Stimulated activated effector memory CD8-positive, alpha-beta T cell treated with anti-CD3 and anti-CD28 coated beads, Interleukin-12 subunit alpha, Interleukin-12 subunit beta, amount 100 ng/mL, for 72 hours (primary cell): ENCODE measurements at regions not wholly inside any gene's neighbourhood (a gene's known extent, or its start where the extent isn't known, plus 50 kb on each side); places are given as distances from the start of the nearest gene placed in this dataset.

ENCODE experiments used
- ATAC-seq: fragments of 150-1000 bp; cut with Tn5 transposase; 2 replicates; pipeline ENCODE4 v1.10.0; 2021
- DNase-seq, 2 donors: peaks; one replicate each; pipeline ENCODE4 v3.0.0; 2021 to 2022; ENCODE audit warnings: low spot score in 2 of 2
- H3K27ac Mint-ChIP-seq: one replicate; pipeline ENCODE4 v1.8.0; 2022; ENCODE audit warnings: mild to moderate bottlenecking, mixed read lengths
- H3K36me3 Mint-ChIP-seq: one replicate; pipeline ENCODE4 v1.8.0; 2022; ENCODE audit warnings: mild to moderate bottlenecking, mixed read lengths
- H3K4me1 Mint-ChIP-seq: one replicate; pipeline ENCODE4 v1.8.0; 2022; ENCODE audit warnings: mixed read lengths
- H3K4me3 Mint-ChIP-seq: one replicate; pipeline ENCODE4 v1.8.0; 2022; ENCODE audit warnings: mild to moderate bottlenecking, mixed read lengths
- H3K9me3 Mint-ChIP-seq: one replicate; pipeline ENCODE4 v1.8.0; 2022; ENCODE audit warnings: mixed read lengths

DNA sequence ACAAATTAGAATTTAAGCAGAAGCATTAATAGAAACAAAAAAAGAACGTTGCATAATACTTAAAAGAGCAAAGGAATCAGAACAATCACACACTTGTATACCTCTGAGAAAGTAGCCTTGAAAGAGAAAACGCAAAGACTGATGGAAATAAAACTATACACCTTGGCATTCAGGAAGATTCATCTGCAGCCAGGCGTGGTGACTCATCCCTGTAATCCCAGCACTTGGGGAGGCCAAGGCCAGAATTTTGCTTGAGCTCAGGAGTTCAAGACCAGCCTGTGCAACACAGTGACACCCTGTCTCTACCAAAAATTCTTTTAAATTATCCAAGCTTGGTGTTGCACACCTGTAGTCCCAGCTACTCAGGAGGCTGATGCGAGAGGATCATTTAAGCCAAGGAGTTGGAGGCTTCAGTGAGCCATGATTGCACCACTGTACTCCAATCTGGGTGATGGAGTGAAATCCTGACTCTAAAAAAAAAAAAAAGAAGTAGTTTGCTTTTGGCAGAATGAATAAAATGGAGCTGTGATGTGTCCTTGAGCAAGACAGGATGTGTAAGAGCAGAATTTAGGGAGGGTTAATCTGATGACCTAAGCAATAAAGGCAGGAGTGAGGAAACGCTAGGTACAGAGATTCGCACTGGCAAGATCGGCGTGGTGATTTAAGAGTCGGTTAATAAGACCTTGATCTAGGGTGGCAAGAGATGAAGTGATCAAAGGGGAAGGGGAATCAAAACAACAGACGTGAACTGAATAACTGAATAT, 75.8 kb upstream of the NRP1 start:
- H3K4me3 Mint-ChIP-seq, result no peak overlapping the region
- H3K36me3 Mint-ChIP-seq, result no peaks in the 10 kb centered on the region
- no peak overlapping the region for H3K27ac Mint-ChIP-seq
- no peaks in the 10 kb centered on the region for H3K4me1 Mint-ChIP-seq
- DNase-seq, result no peak
- ATAC-seq, result no peak
- H3K9me3 Mint-ChIP-seq, result peaks cover 4% of the 10 kb centered on the region

GRCh38 chr10:33406596-33406995, 72.1 kb upstream of the NRP1 start:
- Mint-ChIP-seq H3K36me3 (no peaks in the 10 kb centered on the region), H3K9me3 (peaks cover 4% of the 10 kb centered on the region), H3K27ac (no peak overlapping the region), H3K4me3 (no peak overlapping the region), H3K4me1 (no peaks in the 10 kb centered on the region)
- no peak for DNase-seq
- no peak for ATAC-seq

DNA sequence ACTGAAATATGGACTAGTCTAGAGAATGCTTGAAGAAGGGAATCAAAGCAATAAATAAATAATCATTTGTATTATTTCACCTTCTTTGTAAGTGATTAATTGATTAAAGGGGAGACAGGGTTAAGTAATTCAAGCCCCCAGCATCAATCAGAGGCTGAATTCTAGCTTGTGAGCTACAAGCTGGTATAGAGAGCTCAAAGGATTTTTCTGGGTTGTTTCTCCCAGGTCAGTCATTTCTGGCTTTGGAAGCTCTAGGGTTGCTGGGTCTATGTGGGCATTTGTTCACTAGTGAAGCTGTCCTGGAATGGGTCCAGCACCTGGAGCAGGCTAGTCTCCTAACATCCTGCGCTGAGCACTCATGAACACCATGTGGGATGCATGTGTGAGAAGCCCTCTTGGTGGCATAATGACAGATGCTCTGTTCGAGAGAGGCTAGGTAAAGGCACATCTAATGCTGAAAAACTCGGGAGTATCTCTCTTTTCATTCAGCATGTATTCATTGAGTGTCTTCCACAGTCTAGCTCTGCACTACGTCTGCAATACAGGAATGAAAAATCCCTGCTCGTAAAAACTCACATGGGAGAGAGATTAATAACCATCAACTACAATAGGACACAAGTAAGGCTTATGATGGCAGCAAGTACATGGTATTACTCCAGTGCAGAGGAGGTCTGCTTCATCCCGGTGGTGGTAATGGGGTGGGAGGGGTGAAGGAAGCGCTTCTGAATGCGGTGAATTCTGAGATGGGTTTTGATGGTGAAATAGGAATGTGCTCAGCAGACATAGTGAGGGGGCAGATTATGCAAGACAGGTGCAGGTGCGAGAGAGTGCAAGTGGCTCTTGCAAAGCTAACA, 68.0 kb upstream of the NRP1 start:
- Mint-ChIP-seq H3K4me3 (no peak overlapping the region), H3K9me3 (peaks cover 7% of the 10 kb centered on the region), H3K36me3 (no peaks in the 10 kb centered on the region), H3K4me1 (no peaks in the 10 kb centered on the region), H3K27ac (no peak overlapping the region)
- ATAC-seq, result no peak
- DNase-seq, result no peak

DNA sequence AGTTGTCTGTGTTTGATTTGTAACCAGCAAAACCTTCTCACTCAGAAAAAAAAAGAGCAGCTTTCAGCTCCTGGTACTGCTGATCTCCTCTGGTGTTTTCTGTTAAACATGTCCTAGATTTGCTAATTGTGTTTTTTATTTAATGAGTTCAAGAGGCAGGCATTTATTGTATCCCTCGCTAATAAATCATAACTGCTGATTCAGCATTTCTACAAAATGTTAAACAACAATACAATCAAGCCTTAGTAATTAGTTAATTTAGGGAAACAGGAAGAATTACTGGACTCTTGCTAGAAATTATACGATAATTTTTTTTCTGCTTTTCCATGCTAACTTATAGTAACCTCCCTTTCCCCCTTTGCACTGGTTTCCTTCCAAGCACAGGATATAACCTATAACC, 66.8 kb upstream of the NRP1 start:
- DNase-seq, result no peak
- Mint-ChIP-seq H3K4me3 (no peak overlapping the region), H3K27ac (no peak overlapping the region), H3K9me3 (peaks cover 3% of the 10 kb centered on the region), H3K4me1 (no peaks in the 10 kb centered on the region), H3K36me3 (no peaks in the 10 kb centered on the region)
- ATAC-seq, result no peak

- DNase-seq (no peak), ATAC-seq (no peak)
- Mint-ChIP-seq H3K9me3 (peaks cover 3% of the 10 kb centered on the region), H3K36me3 (no peaks in the 10 kb centered on the region), H3K4me3 (no peak overlapping the region), H3K4me1 (no peaks in the 10 kb centered on the region), H3K27ac (no peak overlapping the region)
Measured at GRCh38 chr10:33398796-33399195, 64.3 kb upstream of the NRP1 start.

GRCh38 chr10:33396938-33397337, 62.5 kb upstream of the NRP1 start:
- H3K9me3 Mint-ChIP-seq, result peaks cover 3% of the 10 kb centered on the region
- H3K4me3 Mint-ChIP-seq, result no peak overlapping the region
- no peaks in the 10 kb centered on the region for H3K4me1 Mint-ChIP-seq
- no peak overlapping the region for H3K27ac Mint-ChIP-seq
- ATAC-seq (no peak), DNase-seq (no peak)
- no peaks in the 10 kb centered on the region for H3K36me3 Mint-ChIP-seq

DNA sequence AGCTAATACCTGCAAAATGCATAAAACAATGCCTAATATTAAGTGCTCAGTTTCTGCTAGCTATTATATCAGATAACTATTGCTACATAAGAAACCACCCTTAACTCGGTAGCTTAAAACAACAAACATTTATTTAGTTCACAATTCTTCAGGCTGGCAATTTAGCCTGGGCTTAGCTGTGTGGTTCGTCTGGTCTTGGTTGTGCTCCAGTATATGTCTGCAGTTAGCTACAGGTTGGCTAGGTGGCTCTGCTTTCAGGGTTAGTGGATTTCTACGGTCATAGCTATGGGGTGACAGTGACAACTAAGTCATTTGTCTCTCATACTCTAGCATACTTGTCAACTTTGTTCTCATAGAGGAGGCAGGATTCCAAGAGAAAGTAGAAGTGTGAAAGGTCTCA, 61.8 kb upstream of the NRP1 start:
- H3K4me3 Mint-ChIP-seq, result no peak overlapping the region
- DNase-seq (no peak), ATAC-seq (no peak)
- H3K9me3 Mint-ChIP-seq, result peaks cover 3% of the 10 kb centered on the region
- no peaks in the 10 kb centered on the region for H3K36me3 Mint-ChIP-seq
- H3K27ac Mint-ChIP-seq, result no peak overlapping the region
- H3K4me1 Mint-ChIP-seq, result no peaks in the 10 kb centered on the region

- H3K27ac Mint-ChIP-seq, result no peak overlapping the region
- H3K9me3 Mint-ChIP-seq, result peaks cover 3% of the 10 kb centered on the region
- no peaks in the 10 kb centered on the region for H3K4me1 Mint-ChIP-seq
- DNase-seq (no peak), ATAC-seq (no peak)
- no peaks in the 10 kb centered on the region for H3K36me3 Mint-ChIP-seq
- no peak overlapping the region for H3K4me3 Mint-ChIP-seq
Measured at GRCh38 chr10:33395201-33395600, 60.7 kb upstream of the NRP1 start.

DNA sequence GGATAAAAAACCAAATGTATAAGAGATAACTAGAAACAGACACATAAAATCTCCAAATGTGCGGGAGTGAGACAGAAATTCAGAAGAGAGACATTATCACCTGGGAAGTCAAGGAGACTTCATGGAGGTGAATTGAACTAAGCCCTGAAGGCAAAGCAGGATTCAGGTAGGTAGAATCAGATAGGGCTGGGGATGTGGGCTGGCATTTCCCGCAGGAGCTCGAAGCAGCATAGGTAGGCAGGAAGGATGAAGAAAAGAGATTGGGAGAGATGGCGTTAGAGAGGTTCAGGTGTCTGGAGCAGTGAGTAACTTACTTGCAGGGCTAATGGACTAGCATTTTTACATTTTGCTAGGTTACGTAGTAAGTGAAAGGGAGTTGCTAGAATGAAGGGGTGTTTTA, 58.2 kb upstream of the NRP1 start:
- Mint-ChIP-seq H3K4me1 (no peaks in the 10 kb centered on the region), H3K27ac (no peak overlapping the region), H3K9me3 (peaks cover 2% of the 10 kb centered on the region), H3K4me3 (no peak overlapping the region), H3K36me3 (no peaks in the 10 kb centered on the region)
- ATAC-seq, result no peak
- no peak for DNase-seq

- Mint-ChIP-seq H3K27ac (no peak overlapping the region), H3K4me1 (no peaks in the 10 kb centered on the region), H3K36me3 (no peaks in the 10 kb centered on the region), H3K4me3 (no peak overlapping the region), H3K9me3 (no peaks in the 10 kb centered on the region)
- DNase-seq, result no peak
- ATAC-seq, result no peak
Measured at GRCh38 chr10:33391611-33392465, 57.4 kb upstream of the NRP1 start.

DNA sequence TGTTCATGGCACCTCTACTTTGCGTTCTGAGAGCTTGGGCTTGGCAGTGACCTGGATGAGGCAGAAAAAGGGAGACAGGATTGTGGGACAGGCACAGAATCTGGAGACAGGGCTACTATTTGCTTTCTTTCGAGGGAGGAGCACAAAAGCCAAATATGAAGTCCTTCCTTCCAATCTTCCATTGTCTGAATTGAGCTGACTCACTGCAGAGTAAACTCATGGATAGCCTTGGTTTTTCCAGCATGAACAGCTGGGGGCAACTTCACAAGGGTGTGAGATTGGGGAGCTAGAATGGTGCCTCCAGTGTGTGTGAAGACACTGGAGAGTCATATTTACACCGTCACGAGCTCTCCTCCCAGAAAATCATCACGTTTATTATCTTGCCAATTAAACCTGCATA, 55.6 kb upstream of the NRP1 start:
- Mint-ChIP-seq H3K4me1 (no peaks in the 10 kb centered on the region), H3K36me3 (no peaks in the 10 kb centered on the region), H3K9me3 (no peaks in the 10 kb centered on the region), H3K27ac (no peak overlapping the region), H3K4me3 (no peak overlapping the region)
- no peak for ATAC-seq
- no peak for DNase-seq

GRCh38 chr10:33388785-33389184, 54.3 kb upstream of the NRP1 start:
- no peak overlapping the region for H3K4me3 Mint-ChIP-seq
- no peaks in the 10 kb centered on the region for H3K4me1 Mint-ChIP-seq
- DNase-seq, result no peak
- H3K9me3 Mint-ChIP-seq, result no peaks in the 10 kb centered on the region
- no peaks in the 10 kb centered on the region for H3K36me3 Mint-ChIP-seq
- ATAC-seq, result no peak
- no peak overlapping the region for H3K27ac Mint-ChIP-seq

GRCh38 chr10:33388382-33388781, 53.9 kb upstream of the NRP1 start:
- ATAC-seq (no peak), DNase-seq (no peak)
- H3K4me3 Mint-ChIP-seq, result no peak overlapping the region
- no peaks in the 10 kb centered on the region for H3K9me3 Mint-ChIP-seq
- H3K4me1 Mint-ChIP-seq, result no peaks in the 10 kb centered on the region
- H3K36me3 Mint-ChIP-seq, result no peaks in the 10 kb centered on the region
- H3K27ac Mint-ChIP-seq, result no peak overlapping the region

DNA sequence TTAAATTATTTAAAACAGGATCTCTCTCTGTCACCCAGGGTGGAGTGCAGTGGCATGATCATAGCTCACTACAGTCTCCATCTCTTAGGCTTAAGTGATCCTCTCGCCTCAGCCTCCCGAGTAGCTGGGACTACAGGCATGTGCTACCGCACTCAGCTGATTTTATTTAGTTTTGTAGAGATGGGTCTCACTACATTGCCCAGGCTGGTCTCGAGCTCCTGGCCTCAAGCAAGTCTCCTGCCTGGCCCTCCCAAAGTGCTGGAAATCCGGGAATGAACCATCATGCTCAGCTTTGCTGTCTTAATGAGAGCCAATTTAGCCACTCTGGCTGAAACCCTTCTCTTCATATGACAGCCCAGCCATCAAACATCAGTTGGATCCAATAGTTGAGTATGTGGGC, 53.3 kb upstream of the NRP1 start:
- DNase-seq (no peak), ATAC-seq (no peak)
- Mint-ChIP-seq H3K4me1 (no peaks in the 10 kb centered on the region), H3K9me3 (no peaks in the 10 kb centered on the region), H3K27ac (no peak overlapping the region), H3K4me3 (no peak overlapping the region), H3K36me3 (no peaks in the 10 kb centered on the region)

DNA sequence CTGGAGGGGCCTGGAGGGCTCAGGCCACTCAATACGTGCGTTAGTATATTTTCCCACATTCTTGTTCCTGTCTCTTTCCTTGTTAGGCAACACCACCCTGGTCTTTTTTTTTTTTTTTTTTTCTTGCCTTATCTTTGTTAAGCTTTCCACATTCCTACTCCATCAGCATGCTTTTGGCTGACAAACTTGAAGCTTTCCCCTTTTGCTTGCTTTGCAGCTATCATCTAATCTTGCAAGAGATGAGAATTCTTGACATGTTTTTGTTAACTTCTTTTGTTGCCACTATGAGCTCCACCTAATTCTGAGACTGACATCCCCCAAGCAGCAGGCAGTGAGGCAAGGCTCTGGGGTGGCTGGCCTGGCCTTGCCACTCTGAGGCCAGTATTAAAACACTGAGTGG, 52.5 kb upstream of the NRP1 start:
- Mint-ChIP-seq H3K4me3 (no peak overlapping the region), H3K4me1 (no peaks in the 10 kb centered on the region), H3K36me3 (no peaks in the 10 kb centered on the region), H3K27ac (no peak overlapping the region), H3K9me3 (no peaks in the 10 kb centered on the region)
- no peak for ATAC-seq
- no peak for DNase-seq
